ENCODE measurements at regions not wholly inside any gene's neighbourhood (a gene's known extent, or its start where the extent isn't known, plus 50 kb on each side); places are given as distances from the start of the nearest gene placed in this dataset.

DNA sequence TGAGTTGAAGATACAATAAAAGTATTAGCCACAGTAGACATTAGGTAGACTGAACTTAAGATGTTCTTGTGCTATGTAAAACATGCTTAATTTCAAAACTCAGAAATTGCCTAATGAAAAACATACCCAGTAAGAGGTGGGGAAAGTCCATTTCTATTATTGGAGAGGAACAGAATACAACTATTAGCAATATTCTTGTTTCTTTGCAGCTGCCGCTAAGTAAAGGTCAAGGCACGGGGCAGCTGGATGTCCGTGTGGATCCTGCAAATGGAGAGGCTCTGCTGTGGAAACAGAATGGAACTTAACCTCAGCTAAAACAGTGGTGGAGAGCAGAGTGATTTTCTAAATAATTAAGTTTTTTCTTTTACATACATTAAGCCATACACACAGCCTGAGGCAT, 139.2 kb upstream of the ARHGAP28 start:
- Histone ChIP-seq H3F3A (ENCODE audit: insufficient read depth, low read length, poor library complexity, severe bottlenecking) (no peaks in the 10 kb centered on the region), H3K4me3 (ENCODE audit: low read length) (no peak overlapping the region)

DNA sequence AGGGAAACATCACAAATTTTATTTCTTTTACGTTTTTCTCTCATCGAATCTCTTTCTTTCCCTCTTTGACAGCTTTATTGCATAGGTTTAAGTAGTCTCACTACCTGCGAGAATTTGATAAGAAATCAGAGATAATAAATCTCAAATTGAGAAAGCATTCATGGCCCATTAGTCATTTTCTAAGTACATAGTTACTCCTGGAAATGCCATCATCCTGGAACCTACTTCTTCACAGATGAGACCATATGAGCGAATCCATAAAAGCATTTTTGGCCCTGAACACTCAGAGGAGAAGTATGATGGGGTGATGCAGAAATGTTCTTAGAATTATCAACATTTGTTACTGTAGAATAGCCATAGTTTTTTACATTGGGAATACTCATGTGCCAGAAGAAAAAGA, 138.0 kb upstream of the ARHGAP28 start:
- H3K79me2 ChIP-seq (replicated peaks; ENCODE audit: insufficient read depth, low read length): no peaks in the 10 kb centered on the region
- no peak overlapping the region for H2AFZ ChIP-seq (ENCODE audit: low read depth, low read length)
- H3K36me3 ChIP-seq (ENCODE audit: insufficient read depth, low read length): no peaks in the 10 kb centered on the region
- H3K4me2 ChIP-seq (ENCODE audit: low read length): no peak overlapping the region
- H3K9me3 ChIP-seq (ENCODE audit: low read length): no peaks in the 10 kb centered on the region
- no peaks in the 10 kb centered on the region for H3K9me2 ChIP-seq (ENCODE audit: insufficient read depth, low read length)
- no peaks in the 10 kb centered on the region for H4K20me1 ChIP-seq (ENCODE audit: insufficient read depth)
- no peaks in the 10 kb centered on the region for H3K27me3 ChIP-seq (ENCODE audit: insufficient read depth, low read depth, low read length)
- no peaks in the 10 kb centered on the region for H3F3A ChIP-seq (ENCODE audit: insufficient read depth, low read length, poor library complexity, severe bottlenecking)
- H3K4me3 ChIP-seq (ENCODE audit: low read length): no peak overlapping the region
- no peak overlapping the region for H3K9ac ChIP-seq (ENCODE audit: low read length)
- no peak for TF ChIP-seq POLR2AphosphoS5 (IDR thresholded peaks at IDR 0.05)
- TF ChIP-seq, protein P1, sequence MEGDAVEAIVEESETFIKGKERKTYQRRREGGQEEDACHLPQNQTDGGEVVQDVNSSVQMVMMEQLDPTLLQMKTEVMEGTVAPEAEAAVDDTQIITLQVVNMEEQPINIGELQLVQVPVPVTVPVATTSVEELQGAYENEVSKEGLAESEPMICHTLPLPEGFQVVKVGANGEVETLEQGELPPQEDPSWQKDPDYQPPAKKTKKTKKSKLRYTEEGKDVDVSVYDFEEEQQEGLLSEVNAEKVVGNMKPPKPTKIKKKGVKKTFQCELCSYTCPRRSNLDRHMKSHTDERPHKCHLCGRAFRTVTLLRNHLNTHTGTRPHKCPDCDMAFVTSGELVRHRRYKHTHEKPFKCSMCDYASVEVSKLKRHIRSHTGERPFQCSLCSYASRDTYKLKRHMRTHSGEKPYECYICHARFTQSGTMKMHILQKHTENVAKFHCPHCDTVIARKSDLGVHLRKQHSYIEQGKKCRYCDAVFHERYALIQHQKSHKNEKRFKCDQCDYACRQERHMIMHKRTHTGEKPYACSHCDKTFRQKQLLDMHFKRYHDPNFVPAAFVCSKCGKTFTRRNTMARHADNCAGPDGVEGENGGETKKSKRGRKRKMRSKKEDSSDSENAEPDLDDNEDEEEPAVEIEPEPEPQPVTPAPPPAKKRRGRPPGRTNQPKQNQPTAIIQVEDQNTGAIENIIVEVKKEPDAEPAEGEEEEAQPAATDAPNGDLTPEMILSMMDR (IDR thresholded peaks at IDR 0.05; ENCODE audit: poor library complexity, severe bottlenecking): no peak
- no peak for TF ChIP-seq SMC3 (conservative IDR thresholded peaks at IDR 0.05; ENCODE audit: poor library complexity)
- no peak for TF ChIP-seq RAD21 (conservative IDR thresholded peaks at IDR 0.05)
- TF ChIP-seq MXI1 (conservative IDR thresholded peaks at IDR 0.05; ENCODE audit: poor library complexity, severe bottlenecking): no peak
- H3K27ac ChIP-seq (ENCODE audit: low read length): no peak overlapping the region

More for the DNA sequence above, 139.2 kb upstream of the ARHGAP28 start:
- Histone ChIP-seq H3K27me3 (ENCODE audit: insufficient read depth, low read depth, low read length) (no peaks in the 10 kb centered on the region), H3K36me3 (ENCODE audit: insufficient read depth, low read length) (no peaks in the 10 kb centered on the region), H2AFZ (ENCODE audit: low read depth, low read length) (no peak overlapping the region), H3K9me2 (ENCODE audit: insufficient read depth, low read length) (no peaks in the 10 kb centered on the region), H3K9ac (ENCODE audit: low read length) (no peak overlapping the region), H3K4me2 (ENCODE audit: low read length) (no peak overlapping the region), H3K27ac (ENCODE audit: low read length) (no peak overlapping the region), H3K79me2 (replicated peaks; ENCODE audit: insufficient read depth, low read length) (no peaks in the 10 kb centered on the region), H4K20me1 (ENCODE audit: insufficient read depth) (no peaks in the 10 kb centered on the region), H3K9me3 (ENCODE audit: low read length) (no peaks in the 10 kb centered on the region)
- TF ChIP-seq MXI1 (conservative IDR thresholded peaks at IDR 0.05; ENCODE audit: poor library complexity, severe bottlenecking) (no peak), EP300 (conservative IDR thresholded peaks at IDR 0.05; ENCODE audit: poor library complexity, severe bottlenecking) (no peak), REST (IDR thresholded peaks at IDR 0.05; ENCODE audit: borderline replicate concordance) (no peak), SMC3 (conservative IDR thresholded peaks at IDR 0.05; ENCODE audit: poor library complexity) (no peak), POLR2AphosphoS5 (IDR thresholded peaks at IDR 0.05) (no peak), RAD21 (conservative IDR thresholded peaks at IDR 0.05) (no peak), TAF1 (IDR thresholded peaks at IDR 0.05; ENCODE audit: low read depth) (no peak), EZH2 (IDR thresholded peaks at IDR 0.05; ENCODE audit: borderline replicate concordance, insufficient read depth, low read length, poor library complexity, severe bottlenecking) (no peak)
- TF ChIP-seq, protein P1 (IDR thresholded peaks at IDR 0.05; ENCODE audit: poor library complexity, severe bottlenecking): no peak

Measured in neural cell (in vitro differentiated cells).